NCI-H748 (cell line): ENCODE measurements at regions not wholly inside any gene's neighbourhood (a gene's known extent, or its start where the extent isn't known, plus 50 kb on each side); places are given as distances from the start of the nearest gene placed in this dataset.
"Not testable (repeated sequence)": the region's sequence is repeated elsewhere in the genome, so short reads cannot be mapped to it uniquely, and the experiment has no call there.

Source experiments
- DNase-seq: peaks from one replicate; lab custom pipeline; 2025; ENCODE audit not compliant: unreplicated experiment; lab: John Stamatoyannopoulos, UW

- no peak for DNase-seq
Measured at GRCh38 chr14:56419750-56420149, 159.8 kb upstream of the TMEM260 start.

GRCh38 chr14:56422221-56422620 lies 157.4 kb upstream of the TMEM260 start:
- DNase-seq, result no peak

GRCh38 chr14:56422703-56423213 lies 156.8 kb upstream of the TMEM260 start:
- DNase-seq, result peak; percentile 72

GRCh38 chr14:56423544-56423943 lies 156.1 kb upstream of the TMEM260 start:
- no peak for DNase-seq

GRCh38 chr14:56431013-56431412 lies 148.6 kb upstream of the TMEM260 start:
- DNase-seq, result no peak

GRCh38 chr14:56449670-56450213 lies 129.9 kb upstream of the TMEM260 start:
- no peak for DNase-seq

- no peak for DNase-seq
Measured at GRCh38 chr14:56452940-56453339, 126.7 kb upstream of the TMEM260 start.

- not testable (repeated sequence) for DNase-seq
Measured at GRCh38 chr14:56454680-56455079, 124.9 kb upstream of the TMEM260 start.

GRCh38 chr14:56460469-56460868 lies 119.1 kb upstream of the TMEM260 start:
- DNase-seq, result no peak

- DNase-seq, result no peak
Measured at GRCh38 chr14:56461276-56462275, 118.0 kb upstream of the TMEM260 start.

GRCh38 chr14:56463271-56463890 lies 116.2 kb upstream of the TMEM260 start:
- no peak for DNase-seq

- no peak for DNase-seq
Measured at GRCh38 chr14:56471056-56471455, 108.5 kb upstream of the TMEM260 start.

GRCh38 chr14:56474419-56475022 lies 105.1 kb upstream of the TMEM260 start:
- peak; percentile 58 for DNase-seq

GRCh38 chr14:56482310-56482911 lies 97.2 kb upstream of the TMEM260 start:
- peak; percentile 60 for DNase-seq

- peak; percentile 45 for DNase-seq
Measured at GRCh38 chr14:56487090-56487667, 92.4 kb upstream of the TMEM260 start.

GRCh38 chr14:56487761-56488160 lies 91.8 kb upstream of the TMEM260 start:
- DNase-seq, result no peak

- no peak for DNase-seq
Measured at GRCh38 chr14:56488306-56488705, 91.3 kb upstream of the TMEM260 start.

GRCh38 chr14:56490379-56490778 lies 89.2 kb upstream of the TMEM260 start:
- DNase-seq, result peak; percentile 70

GRCh38 chr14:56491299-56492285 lies 88.0 kb upstream of the TMEM260 start:
- DNase-seq, result peak; percentile 91
